ENCODE measurements at regions not wholly inside any gene's neighbourhood (a gene's known extent, or its start where the extent isn't known, plus 50 kb on each side); places are given as distances from the start of the nearest gene placed in this dataset.

- Histone ChIP-seq H3K79me2 (replicated peaks; ENCODE audit: insufficient read depth, low read length) (no peaks in the 10 kb centered on the region), H3K9me3 (ENCODE audit: low read length) (no peaks in the 10 kb centered on the region), H3K4me3 (ENCODE audit: low read length) (no peak overlapping the region), H4K20me1 (ENCODE audit: insufficient read depth) (no peaks in the 10 kb centered on the region), H3K27me3 (ENCODE audit: insufficient read depth, low read depth, low read length) (no peaks in the 10 kb centered on the region), H3F3A (ENCODE audit: insufficient read depth, low read length, poor library complexity, severe bottlenecking) (no peaks in the 10 kb centered on the region), H3K36me3 (ENCODE audit: insufficient read depth, low read length) (no peaks in the 10 kb centered on the region), H3K27ac (ENCODE audit: low read length) (no peak overlapping the region), H3K9ac (ENCODE audit: low read length) (no peak overlapping the region), H3K4me2 (ENCODE audit: low read length) (no peak overlapping the region), H3K9me2 (ENCODE audit: insufficient read depth, low read length) (no peaks in the 10 kb centered on the region), H2AFZ (ENCODE audit: low read depth, low read length) (no peak overlapping the region)
- TF ChIP-seq, protein P1, sequence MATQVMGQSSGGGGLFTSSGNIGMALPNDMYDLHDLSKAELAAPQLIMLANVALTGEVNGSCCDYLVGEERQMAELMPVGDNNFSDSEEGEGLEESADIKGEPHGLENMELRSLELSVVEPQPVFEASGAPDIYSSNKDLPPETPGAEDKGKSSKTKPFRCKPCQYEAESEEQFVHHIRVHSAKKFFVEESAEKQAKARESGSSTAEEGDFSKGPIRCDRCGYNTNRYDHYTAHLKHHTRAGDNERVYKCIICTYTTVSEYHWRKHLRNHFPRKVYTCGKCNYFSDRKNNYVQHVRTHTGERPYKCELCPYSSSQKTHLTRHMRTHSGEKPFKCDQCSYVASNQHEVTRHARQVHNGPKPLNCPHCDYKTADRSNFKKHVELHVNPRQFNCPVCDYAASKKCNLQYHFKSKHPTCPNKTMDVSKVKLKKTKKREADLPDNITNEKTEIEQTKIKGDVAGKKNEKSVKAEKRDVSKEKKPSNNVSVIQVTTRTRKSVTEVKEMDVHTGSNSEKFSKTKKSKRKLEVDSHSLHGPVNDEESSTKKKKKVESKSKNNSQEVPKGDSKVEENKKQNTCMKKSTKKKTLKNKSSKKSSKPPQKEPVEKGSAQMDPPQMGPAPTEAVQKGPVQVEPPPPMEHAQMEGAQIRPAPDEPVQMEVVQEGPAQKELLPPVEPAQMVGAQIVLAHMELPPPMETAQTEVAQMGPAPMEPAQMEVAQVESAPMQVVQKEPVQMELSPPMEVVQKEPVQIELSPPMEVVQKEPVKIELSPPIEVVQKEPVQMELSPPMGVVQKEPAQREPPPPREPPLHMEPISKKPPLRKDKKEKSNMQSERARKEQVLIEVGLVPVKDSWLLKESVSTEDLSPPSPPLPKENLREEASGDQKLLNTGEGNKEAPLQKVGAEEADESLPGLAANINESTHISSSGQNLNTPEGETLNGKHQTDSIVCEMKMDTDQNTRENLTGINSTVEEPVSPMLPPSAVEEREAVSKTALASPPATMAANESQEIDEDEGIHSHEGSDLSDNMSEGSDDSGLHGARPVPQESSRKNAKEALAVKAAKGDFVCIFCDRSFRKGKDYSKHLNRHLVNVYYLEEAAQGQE (IDR thresholded peaks at IDR 0.05; ENCODE audit: borderline replicate concordance), result no peak
- TF ChIP-seq TAF1 (IDR thresholded peaks at IDR 0.05; ENCODE audit: low read depth) (no peak), EP300 (conservative IDR thresholded peaks at IDR 0.05; ENCODE audit: poor library complexity, severe bottlenecking) (no peak), SMC3 (conservative IDR thresholded peaks at IDR 0.05; ENCODE audit: poor library complexity) (no peak), CTCF (IDR thresholded peaks at IDR 0.05; ENCODE audit: poor library complexity, severe bottlenecking) (no peak), POLR2AphosphoS5 (IDR thresholded peaks at IDR 0.05) (no peak), RAD21 (conservative IDR thresholded peaks at IDR 0.05) (no peak), MXI1 (conservative IDR thresholded peaks at IDR 0.05; ENCODE audit: poor library complexity, severe bottlenecking) (no peak), EZH2 (IDR thresholded peaks at IDR 0.05; ENCODE audit: borderline replicate concordance, insufficient read depth, low read length, poor library complexity, severe bottlenecking) (no peak)
Observed at GRCh38 chr2:114049826-114050225, 159.9 kb downstream of the ACTR3 start.

GRCh38 chr2:114056294-114057143 is 166.6 kb downstream of the ACTR3 start:
- TF ChIP-seq, protein P1 (IDR thresholded peaks at IDR 0.05; ENCODE audit: borderline replicate concordance), result no peak
- TF ChIP-seq MXI1 (conservative IDR thresholded peaks at IDR 0.05; ENCODE audit: poor library complexity, severe bottlenecking), result no peak
- TF ChIP-seq POLR2AphosphoS5 (IDR thresholded peaks at IDR 0.05), result no peak
- no peak for TF ChIP-seq EZH2 (IDR thresholded peaks at IDR 0.05; ENCODE audit: borderline replicate concordance, insufficient read depth, low read length, poor library complexity, severe bottlenecking)
- TF ChIP-seq RAD21 (conservative IDR thresholded peaks at IDR 0.05), result no peak
- Histone ChIP-seq H3K9me2 (ENCODE audit: insufficient read depth, low read length) (no peaks in the 10 kb centered on the region), H4K20me1 (ENCODE audit: insufficient read depth) (no peaks in the 10 kb centered on the region), H3K4me2 (ENCODE audit: low read length) (no peak overlapping the region), H3K4me3 (ENCODE audit: low read length) (no peak overlapping the region), H2AFZ (ENCODE audit: low read depth, low read length) (no peak overlapping the region), H3K9ac (ENCODE audit: low read length) (no peak overlapping the region), H3K27ac (ENCODE audit: low read length) (no peak overlapping the region), H3F3A (ENCODE audit: insufficient read depth, low read length, poor library complexity, severe bottlenecking) (no peaks in the 10 kb centered on the region), H3K36me3 (ENCODE audit: insufficient read depth, low read length) (no peaks in the 10 kb centered on the region), H3K9me3 (ENCODE audit: low read length) (no peaks in the 10 kb centered on the region), H3K27me3 (ENCODE audit: insufficient read depth, low read depth, low read length) (no peaks in the 10 kb centered on the region), H3K79me2 (replicated peaks; ENCODE audit: insufficient read depth, low read length) (no peaks in the 10 kb centered on the region)
